Endodermal cell (in vitro differentiated cells): ENCODE measurements at regions not wholly inside any gene's neighbourhood (a gene's known extent, or its start where the extent isn't known, plus 50 kb on each side); places are given as distances from the start of the nearest gene placed in this dataset.
"Not testable (repeated sequence)": the region's sequence is repeated elsewhere in the genome, so short reads cannot be mapped to it uniquely, and the experiment has no call there.

Source experiments
- DNase-seq: peaks from one replicate; pipeline ENCODE4 v3.0.0-alpha.2; 2017
- H3K27ac ChIP-seq: 2 replicates; pipeline ENCODE4 v1.5.1; 2013; ENCODE audit warnings: mild to moderate bottlenecking, low read depth, low read length, moderate library complexity
- H3K27me3 ChIP-seq: 2 replicates; pipeline ENCODE4 v1.6.1; 2013; ENCODE audit warnings: mild to moderate bottlenecking, low read length, moderate library complexity; ENCODE audit not compliant: insufficient read depth, control insufficient read depth, poor library complexity, severe bottlenecking
- H3K36me3 ChIP-seq: 2 replicates; pipeline ENCODE4 v1.7.0; 2013; ENCODE audit warnings: mild to moderate bottlenecking, low read length, moderate library complexity; ENCODE audit not compliant: control insufficient read depth, insufficient read depth
- H3K4me1 ChIP-seq: one replicate; pipeline ENCODE4 v1.7.0; 2013; ENCODE audit warnings: low read length; ENCODE audit not compliant: control insufficient read depth, insufficient read depth
- H3K4me3 ChIP-seq: 2 replicates; pipeline ENCODE4 v1.5.1; 2013; ENCODE audit warnings: mild to moderate bottlenecking, low read length, moderate library complexity
- H3K9ac ChIP-seq: 2 replicates; pipeline ENCODE4 v1.6.1; 2013; ENCODE audit warnings: mild to moderate bottlenecking, low read length, moderate library complexity; ENCODE audit not compliant: poor library complexity, severe bottlenecking; ENCODE audit errors: extremely low read depth
- H3K9me3 ChIP-seq: 2 replicates; pipeline ENCODE4 v1.6.1; 2013; ENCODE audit warnings: mild to moderate bottlenecking, low read length, moderate library complexity; ENCODE audit not compliant: control insufficient read depth
- H3K27ac Mint-ChIP-seq: 2 replicates; pipeline ENCODE4 v1.8.0; 2020; ENCODE audit warnings: mixed read lengths
- H3K27me3 Mint-ChIP-seq: 2 replicates; pipeline ENCODE4 v1.8.0; 2021; ENCODE audit warnings: mild to moderate bottlenecking, mixed read lengths; ENCODE audit not compliant: insufficient read depth
- H3K36me3 Mint-ChIP-seq: 2 replicates; pipeline ENCODE4 v1.8.0; 2020; ENCODE audit warnings: low read depth, mixed read lengths
- H3K4me1 Mint-ChIP-seq: 2 replicates; pipeline ENCODE4 v1.8.0; 2020; ENCODE audit warnings: mixed read lengths
- H3K4me3 Mint-ChIP-seq: 2 replicates; pipeline ENCODE4 v1.8.0; 2020; ENCODE audit warnings: mild to moderate bottlenecking, moderate library complexity, mixed read lengths
- H3K9me3 Mint-ChIP-seq: 2 replicates; pipeline ENCODE4 v1.8.0; 2020; ENCODE audit warnings: mild to moderate bottlenecking, mixed read lengths
- WGBS, 2 experiments: methylation state at CpG; one replicate each; pipeline versions ENCODE4 v1.1.5 to v1.1.7; 2013; ENCODE audit warnings: missing lambda C conversion rate in 2 of 2, mixed read lengths in 1 of 2; ENCODE audit not compliant: insufficient coverage in 1 of 2, insufficient read length in 1 of 2; 5-methylcytosine and 5-hydroxymethylcytosine counted together
- TF ChIP-seq, protein P1 (sequence below): fragments of 200-600 bp; sonication (generic); conservative IDR thresholded peaks from 2 replicates; pipeline ENCODE4 v1.5.0; 2021; ENCODE audit warnings: antibody characterized with exemption, mild to moderate bottlenecking

DNA sequence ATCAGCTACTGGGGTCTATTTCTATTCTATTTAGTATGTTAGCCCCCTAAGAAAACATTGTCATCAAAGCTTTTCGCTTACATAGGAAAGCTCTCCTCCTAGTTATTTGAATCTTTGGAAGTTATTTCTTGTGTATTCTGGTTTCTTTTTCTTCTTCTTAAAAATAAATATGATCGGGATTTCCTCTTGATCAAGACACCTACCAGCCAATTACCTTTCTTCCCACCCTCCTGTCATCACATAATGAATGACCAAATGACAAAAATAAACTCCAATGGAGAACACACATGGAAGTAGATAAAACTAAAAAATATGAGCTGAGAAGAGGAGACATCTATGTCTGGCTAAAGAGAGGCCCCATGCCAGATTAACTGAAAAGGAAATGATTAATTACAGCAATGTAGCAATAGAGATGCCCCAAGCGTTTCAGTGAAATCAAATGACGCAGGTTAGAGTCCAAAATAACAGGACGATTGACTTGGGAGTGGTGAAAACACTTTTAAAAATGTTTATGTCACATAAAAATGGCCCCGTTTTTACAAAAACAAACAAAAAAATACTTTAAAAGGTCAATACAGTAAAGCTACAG is 59.5 kb upstream of the PCSK1 start:
- Mint-ChIP-seq H3K4me1 (no peaks in the 10 kb centered on the region), H3K9me3 (peaks cover 3% of the 10 kb centered on the region), H3K27ac (no peak overlapping the region), H3K36me3 (no peaks in the 10 kb centered on the region), H3K4me3 (no peak overlapping the region), H3K27me3 (no peaks in the 10 kb centered on the region)
- no peaks in the 10 kb centered on the region for H3K9me3 ChIP-seq
- H3K9ac ChIP-seq, result no peak overlapping the region
- H3K4me3 ChIP-seq, result no peak overlapping the region
- no peaks in the 10 kb centered on the region for H3K36me3 ChIP-seq
- TF ChIP-seq, protein P1, sequence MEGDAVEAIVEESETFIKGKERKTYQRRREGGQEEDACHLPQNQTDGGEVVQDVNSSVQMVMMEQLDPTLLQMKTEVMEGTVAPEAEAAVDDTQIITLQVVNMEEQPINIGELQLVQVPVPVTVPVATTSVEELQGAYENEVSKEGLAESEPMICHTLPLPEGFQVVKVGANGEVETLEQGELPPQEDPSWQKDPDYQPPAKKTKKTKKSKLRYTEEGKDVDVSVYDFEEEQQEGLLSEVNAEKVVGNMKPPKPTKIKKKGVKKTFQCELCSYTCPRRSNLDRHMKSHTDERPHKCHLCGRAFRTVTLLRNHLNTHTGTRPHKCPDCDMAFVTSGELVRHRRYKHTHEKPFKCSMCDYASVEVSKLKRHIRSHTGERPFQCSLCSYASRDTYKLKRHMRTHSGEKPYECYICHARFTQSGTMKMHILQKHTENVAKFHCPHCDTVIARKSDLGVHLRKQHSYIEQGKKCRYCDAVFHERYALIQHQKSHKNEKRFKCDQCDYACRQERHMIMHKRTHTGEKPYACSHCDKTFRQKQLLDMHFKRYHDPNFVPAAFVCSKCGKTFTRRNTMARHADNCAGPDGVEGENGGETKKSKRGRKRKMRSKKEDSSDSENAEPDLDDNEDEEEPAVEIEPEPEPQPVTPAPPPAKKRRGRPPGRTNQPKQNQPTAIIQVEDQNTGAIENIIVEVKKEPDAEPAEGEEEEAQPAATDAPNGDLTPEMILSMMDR, result no peak
- no peak overlapping the region for H3K27ac ChIP-seq
- 80 to 89% methylated on average over 1 to 6 of the region's 6 CpGs for WGBS, 2 experiments
- H3K4me1 ChIP-seq, result no peaks in the 10 kb centered on the region
- no peak for DNase-seq
- H3K27me3 ChIP-seq, result no peaks in the 10 kb centered on the region

DNA sequence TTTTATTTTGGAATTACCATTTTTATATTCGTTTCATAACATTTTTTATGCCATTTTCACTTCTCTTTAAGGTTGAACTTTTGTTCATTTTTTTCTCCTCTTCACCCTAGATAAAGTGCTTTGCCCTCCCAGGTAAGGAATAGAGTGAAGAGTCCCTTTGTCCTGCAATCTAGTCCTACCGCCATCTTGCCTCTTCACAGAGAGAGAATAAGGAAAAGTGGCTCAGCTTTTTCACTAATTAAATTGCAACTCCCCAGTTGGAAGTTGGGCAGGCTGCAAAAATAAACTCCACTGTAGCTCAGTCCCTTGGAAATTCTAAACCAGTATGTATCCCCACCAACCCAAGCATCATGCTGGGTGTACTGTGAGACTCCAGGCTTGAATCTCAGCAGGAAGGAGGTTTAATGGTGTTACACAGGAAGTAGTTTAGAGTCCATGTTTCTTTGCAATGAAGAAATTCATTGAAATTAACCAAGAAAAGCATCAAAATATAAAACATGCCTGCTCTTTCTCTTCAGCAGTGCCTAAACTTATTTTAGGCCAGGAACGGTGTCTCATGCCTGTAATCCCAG is 60.3 kb upstream of the PCSK1 start:
- no peak overlapping the region for H3K4me3 ChIP-seq
- Mint-ChIP-seq H3K9me3 (peaks cover 3% of the 10 kb centered on the region), H3K27ac (no peak overlapping the region), H3K27me3 (no peaks in the 10 kb centered on the region), H3K4me3 (no peak overlapping the region), H3K36me3 (no peaks in the 10 kb centered on the region), H3K4me1 (no peaks in the 10 kb centered on the region)
- no peak overlapping the region for H3K27ac ChIP-seq
- no peak for DNase-seq
- WGBS, 2 experiments, result 80 to 93% methylated on average over 2 to 3 of the region's 3 CpGs
- H3K4me1 ChIP-seq, result no peaks in the 10 kb centered on the region
- H3K27me3 ChIP-seq, result no peaks in the 10 kb centered on the region
- no peaks in the 10 kb centered on the region for H3K9me3 ChIP-seq
- no peaks in the 10 kb centered on the region for H3K36me3 ChIP-seq
- TF ChIP-seq, protein P1, result no peak
- H3K9ac ChIP-seq, result no peak overlapping the region

DNA sequence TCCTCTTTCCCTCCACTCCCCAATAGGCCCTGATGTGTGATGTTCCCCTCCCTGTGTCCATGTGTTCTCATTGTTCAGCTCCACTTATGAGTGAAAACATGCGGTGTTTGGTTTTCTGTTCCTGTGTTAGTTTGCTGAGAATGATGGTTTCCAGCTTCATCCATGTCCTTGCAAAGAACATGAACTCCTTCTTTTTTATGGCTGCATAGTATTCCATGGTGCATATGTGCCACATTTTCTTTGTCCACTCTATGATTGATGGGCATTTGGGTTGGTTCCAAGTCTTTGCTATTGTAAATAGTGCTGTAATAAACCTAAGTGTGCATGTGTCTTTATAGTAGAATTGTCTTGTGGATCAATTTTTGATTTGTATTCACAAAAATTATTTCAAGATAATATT is 62.4 kb upstream of the PCSK1 start:
- not testable (repeated sequence) for H3K9ac ChIP-seq, H3K4me1 Mint-ChIP-seq, H3K4me1 ChIP-seq, DNase-seq, H3K4me3 ChIP-seq, H3K27ac Mint-ChIP-seq, H3K4me3 Mint-ChIP-seq, H3K36me3 ChIP-seq, H3K9me3 ChIP-seq, H3K36me3 Mint-ChIP-seq, H3K9me3 Mint-ChIP-seq, H3K27me3 ChIP-seq, H3K27me3 Mint-ChIP-seq, H3K27ac ChIP-seq
- 100% methylated on average over 1 of the region's 1 CpG; no CpG with 5 or more reads in 1 of the 2 experiments for WGBS, 2 experiments

DNA sequence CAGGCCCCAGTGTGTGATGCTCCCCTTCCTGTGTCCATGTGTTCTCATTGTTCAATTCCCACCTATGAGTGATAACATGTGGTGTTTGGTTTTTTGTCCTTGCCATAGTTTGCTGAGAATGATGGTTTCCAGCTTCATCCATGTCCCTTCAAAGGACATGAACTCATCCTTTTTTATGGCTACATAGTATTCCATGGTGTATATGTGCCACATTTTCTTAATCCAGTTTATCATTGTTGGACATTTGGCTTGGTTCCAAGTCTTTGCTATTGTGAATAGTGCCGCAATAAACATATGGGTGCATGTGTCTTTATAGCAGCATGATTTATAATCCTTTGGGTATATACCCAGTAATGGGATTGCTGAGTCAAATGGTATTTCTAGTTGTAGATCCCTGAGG is 64.0 kb upstream of the PCSK1 start:
- not testable (repeated sequence) for H3K9me3 ChIP-seq, H3K4me1 Mint-ChIP-seq, H3K27me3 Mint-ChIP-seq, H3K4me3 ChIP-seq, H3K9ac ChIP-seq, H3K4me3 Mint-ChIP-seq, H3K27me3 ChIP-seq, H3K9me3 Mint-ChIP-seq, H3K4me1 ChIP-seq, H3K36me3 ChIP-seq, H3K27ac ChIP-seq, DNase-seq, H3K27ac Mint-ChIP-seq, H3K36me3 Mint-ChIP-seq
- 95% methylated on average over 1 of the region's 1 CpG; no CpG with 5 or more reads in 1 of the 2 experiments for WGBS, 2 experiments
